ENCODE measurements at regions not wholly inside any gene's neighbourhood (a gene's known extent, or its start where the extent isn't known, plus 50 kb on each side); places are given as distances from the start of the nearest gene placed in this dataset.

DNA sequence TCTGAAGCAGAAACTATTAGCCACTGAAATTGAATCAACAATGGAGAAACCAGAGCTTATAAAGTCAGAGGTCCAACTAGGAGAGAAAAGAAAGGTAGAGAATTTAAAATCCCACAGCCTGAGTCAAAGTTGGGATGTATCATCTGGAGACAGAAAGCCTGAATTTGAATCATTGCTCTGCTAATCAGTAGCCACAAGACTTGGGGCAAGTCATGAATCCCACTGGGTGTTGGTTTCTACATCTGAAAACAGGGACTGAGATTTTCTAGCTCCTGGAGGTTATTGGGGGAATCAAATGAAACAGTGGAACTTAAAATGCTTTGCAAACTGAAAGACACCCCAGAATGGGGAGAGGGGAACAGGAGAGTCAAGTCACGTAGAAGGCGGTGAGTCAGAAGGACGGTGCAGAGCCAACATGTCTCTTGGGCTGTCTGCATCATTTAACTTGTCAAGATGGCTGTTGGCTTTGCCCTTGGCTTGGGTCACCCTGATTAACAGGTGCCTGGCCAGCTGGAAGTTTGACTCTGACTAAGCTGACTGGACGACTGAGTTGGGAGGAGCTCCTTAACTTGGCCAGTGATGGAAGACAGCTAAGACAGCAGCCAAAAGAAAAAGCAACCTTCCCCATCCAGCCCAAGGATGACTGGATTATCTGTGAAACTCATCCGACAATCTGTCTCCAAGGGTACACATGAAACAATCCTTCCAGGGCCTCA lies 60.6 kb upstream of the ADRA1B start:
- TF ChIP-seq CTCF (IDR thresholded peaks at IDR 0.05) (no peak), POLR2A (IDR thresholded peaks at IDR 0.05) (no peak), POLR2AphosphoS5 (IDR thresholded peaks at IDR 0.05) (no peak)
